MV-4-11 (cell line): ENCODE measurements at regions not wholly inside any gene's neighbourhood (a gene's known extent, or its start where the extent isn't known, plus 50 kb on each side); places are given as distances from the start of the nearest gene placed in this dataset.
"Not testable (repeated sequence)": the region's sequence is repeated elsewhere in the genome, so short reads cannot be mapped to it uniquely, and the experiment has no call there.

Source experiments
- DNase-seq: peaks from one replicate; lab custom pipeline; 2025; lab: John Stamatoyannopoulos, UW

DNA sequence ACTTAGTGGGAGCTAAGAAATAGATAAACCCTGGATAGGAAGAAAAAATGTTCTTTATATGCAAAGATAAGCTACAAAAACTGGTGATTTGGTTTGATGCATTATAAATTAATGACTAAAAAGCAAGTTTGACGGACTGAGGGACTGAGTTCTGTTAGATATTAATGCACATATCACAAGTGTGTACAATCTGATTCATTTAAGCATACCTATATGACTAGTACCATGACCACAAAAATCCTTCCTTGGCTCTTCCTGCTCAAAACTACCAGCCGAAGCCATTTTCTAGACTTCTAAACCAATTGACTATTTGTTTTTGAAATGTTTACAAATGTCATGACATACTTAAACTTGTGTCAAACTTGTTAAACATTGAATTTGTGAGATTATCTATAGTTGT lies 374.5 kb upstream of the MON1B start:
- no peak for DNase-seq

DNA sequence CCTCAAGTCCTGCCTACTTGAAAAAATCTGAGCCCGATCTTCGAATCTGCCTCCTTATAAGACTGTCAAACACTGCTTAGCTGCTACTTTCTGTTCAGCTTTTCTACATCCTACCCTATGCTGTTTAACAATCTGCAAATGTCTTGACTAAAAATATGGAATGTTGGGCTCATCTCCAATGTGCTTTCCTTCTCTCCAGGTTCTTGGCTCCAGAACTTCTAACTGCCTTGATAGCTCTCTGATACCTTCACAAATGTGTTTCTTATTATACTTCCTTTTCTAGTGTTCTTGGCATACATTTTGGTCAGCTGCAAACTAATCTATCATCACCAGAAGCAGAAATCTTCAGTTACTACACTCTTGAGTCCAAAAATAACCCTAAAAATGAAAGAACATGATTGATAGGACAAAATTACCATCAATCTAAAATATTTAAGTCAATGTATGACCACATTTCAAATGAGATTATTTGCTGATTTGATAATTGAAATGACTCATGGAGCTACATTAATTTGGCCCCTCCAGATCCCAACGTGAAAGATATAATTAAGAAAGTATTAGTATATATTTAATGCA lies 372.3 kb upstream of the MON1B start:
- no peak for DNase-seq

DNA sequence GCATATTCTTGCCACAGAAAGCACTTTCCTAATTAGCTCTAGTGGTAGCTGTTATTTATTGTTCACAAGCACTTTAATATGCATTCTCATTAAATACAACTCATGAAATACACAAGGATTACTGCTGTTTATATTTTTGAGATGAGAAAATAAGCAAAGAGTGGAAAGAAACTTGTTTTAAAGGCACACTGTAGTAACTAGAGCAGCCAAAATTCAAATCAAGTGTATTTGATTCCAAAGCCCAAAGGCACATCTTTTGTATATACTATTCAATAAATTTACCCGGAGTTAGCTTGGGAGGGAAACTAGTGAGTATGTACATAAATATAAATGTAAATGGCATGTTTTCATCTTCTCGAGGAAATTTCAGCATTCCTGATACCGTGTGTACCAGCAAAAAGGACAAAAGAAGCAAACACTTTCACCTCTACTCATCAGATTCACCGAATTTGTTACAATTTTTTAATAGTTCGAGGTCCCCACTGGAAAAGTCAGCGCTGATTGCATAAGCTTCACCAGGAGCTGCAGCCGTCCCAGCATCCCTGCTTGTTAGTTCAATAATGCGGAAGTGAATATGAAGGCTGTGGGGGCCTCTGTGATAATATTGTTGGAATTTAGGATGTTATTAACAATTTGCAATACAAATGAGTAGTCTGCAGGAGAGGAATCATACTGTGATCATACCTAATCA lies 371.6 kb upstream of the MON1B start:
- DNase-seq = no peak

DNA sequence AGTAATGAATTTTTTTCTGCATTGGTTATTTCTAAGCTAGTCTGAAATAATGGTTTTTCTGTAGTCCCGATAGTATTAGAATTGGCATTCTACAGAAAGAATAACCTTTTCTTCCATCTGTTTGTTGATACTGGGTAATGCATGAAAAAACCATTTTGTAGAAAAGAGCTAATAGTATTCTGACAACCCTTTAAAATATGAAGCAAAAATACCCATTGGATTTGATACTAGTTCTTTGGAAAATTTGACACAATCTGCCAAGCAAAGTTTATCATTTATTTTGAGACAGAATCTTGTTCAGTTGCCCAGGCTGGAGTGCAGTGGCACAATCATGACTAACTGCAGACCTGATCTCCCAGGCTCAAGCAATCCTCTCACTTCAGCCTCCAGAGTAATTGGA lies 366.8 kb upstream of the MON1B start:
- no peak for DNase-seq

DNA sequence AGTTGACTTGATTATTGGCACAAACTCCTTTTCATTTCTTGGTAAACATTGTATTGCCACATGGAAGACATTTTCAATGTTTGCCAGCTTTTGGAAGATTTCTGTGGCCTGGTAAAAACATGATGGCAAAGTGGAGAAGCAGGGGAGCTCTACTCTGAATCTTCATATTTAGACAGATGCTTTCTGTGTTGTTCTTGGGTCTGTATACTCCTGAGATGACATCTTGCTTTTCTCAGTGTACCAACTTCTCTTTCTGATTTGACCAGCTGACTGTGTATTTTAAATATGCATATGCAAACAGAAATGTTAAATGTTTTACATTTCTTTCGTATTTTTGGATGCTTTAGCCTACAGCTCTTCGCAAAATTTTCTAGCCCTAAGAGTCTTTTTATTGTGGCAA lies 366.2 kb upstream of the MON1B start:
- no peak for DNase-seq

DNA sequence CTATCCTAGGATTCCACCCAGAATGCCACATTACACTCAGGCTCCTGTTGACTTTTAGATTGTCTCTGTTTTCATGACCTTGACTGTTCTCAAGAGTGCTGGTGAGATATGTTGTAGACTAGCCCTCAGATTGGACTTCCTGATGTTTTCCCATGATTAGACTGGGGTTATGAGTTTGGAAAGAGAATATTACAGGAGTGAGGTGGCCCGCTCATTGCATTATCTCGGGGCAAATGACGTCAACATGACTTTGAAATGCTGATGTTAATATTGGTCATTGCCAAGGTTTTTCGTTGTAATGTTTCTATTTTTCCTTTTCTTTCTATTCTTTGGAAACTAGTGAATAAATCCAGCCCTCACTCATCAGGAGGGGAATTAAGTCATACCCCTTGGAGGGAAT lies 355.7 kb upstream of the MON1B start:
- no peak for DNase-seq

DNA sequence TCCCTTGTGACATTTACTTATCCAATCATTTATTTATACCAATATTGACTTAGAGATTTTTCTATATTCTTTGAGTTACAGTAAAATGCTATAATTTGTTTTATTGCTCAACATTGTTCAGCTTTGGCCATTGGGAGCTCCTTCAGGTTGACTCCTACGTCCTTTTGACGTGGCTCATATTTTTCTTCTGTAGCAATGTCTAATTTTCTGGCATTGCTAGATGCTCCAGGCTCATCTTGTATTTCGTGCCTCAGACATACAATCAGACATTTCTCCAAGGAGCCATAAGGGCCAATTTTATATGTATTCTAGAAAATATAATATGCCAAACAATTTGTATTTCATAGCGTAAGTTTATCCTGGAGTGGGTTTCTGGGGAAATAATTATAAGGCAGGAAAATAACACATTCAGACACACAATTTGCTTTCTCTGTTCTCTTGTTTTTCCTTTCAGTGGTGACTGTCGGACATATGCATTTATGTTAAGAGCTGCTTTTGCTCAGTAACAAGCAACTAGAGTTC lies 355.1 kb upstream of the MON1B start:
- DNase-seq = no peak

DNA sequence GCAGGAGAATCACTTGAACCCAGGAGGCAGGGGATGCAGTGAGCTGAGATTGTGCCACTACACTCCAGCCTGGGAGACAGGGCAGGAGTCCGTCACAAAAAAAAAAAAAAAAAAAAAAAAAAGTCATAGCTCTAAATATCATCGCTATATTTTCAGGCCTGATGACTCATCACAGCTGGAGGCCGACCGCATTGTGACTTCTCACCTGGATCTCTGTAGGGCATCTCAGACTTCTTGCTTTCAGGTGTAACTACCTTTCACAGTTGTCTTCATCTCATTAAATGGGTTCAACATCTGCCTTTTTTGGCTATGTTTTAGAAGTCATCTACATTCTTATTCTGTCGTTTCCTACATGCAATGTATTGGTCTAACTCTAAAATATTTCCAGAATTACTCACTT lies 353.1 kb upstream of the MON1B start:
- no peak for DNase-seq

DNA sequence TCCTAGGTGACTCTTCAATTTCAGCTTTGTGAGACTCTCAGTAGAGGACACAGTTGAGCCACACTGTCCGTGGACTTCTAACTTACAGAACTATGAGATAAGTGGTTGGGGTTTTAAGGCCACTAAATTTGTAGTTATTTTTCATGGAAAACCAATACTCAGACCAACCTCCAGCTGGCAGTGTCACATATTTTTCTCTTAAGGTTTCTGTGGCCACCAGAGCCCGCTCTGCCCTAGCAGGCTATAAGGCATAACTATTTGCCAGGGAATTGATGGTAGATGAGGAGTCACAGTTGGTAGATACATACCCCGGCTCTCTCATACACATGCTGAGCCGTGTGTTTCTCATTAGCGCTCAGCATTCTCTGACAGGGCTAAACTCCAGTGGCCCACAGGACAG lies 336.8 kb upstream of the MON1B start:
- DNase-seq = no peak

DNA sequence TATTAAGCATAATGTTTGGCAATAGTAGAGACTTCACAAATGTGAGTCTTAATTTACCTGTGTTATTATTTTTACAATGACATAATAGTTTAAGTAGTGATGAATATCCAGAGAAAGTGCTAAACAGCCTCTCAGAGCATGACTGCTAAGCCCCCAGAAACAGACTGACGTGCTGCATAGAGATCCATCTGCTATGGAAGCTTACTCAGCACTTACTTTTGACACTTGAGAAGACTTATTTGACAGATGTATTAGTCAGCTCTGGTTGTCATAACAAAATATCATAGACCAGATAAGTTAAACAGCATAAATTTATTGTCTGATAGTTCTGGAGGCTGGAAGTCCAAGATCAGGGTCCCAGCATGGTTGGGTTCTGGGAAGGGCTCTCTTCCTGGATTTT lies 334.9 kb upstream of the MON1B start:
- DNase-seq = no peak

DNA sequence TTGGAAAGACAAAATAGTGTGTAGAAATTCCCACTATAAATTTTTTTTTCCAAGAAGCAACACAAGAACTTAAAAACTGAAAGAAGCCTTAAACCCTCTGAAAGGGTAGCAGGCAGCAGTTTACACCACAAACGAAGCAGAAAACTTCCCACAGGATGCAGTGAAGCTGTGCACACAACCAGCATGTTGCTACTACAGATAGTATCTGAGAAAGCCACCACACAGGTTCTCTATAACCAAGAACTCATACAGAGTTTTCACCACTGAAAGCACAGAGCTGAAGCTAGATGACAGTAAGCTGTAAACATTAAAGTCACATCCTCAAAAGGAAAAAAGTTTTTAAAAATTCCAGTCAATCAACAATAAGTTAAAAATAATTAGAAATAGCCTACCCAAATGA lies 333.6 kb upstream of the MON1B start:
- DNase-seq = no peak

DNA sequence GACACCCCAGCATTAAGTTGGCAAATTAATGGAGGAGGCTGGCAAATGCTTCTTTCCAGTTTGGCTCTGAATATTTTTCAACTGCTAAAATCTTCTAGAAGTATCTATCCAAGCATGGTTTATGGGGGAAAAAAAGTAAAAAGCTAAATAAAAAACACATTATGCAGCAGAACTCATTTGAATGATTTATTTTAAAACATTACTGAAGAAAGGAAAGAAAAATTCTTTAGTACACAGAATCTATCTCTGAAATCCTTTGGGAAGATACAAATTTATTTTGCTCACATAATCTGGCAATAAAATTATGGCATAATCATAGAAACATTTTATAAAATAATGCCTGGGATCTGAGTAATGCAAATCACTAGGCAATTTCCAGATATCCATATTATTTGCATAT lies 328.1 kb upstream of the MON1B start:
- DNase-seq = no peak

DNA sequence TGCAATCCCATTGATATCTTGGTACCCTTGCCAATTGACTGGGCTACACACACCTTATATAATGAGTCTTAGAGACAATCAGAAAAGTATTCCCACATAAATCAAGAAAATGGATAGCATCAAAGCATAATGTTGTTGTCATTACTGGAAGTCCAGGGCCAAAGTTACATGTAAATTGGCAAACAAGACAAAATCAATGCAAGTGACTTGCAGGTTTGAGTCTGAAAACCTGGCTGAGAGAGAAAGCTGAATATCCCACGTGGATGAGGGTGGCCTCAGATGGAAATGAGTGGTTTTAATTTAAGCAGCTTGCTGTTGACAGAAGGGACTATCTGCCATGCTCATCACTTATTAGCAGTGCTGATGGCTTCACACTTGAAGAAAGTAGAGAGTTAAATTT lies 324.0 kb upstream of the MON1B start:
- no peak for DNase-seq

DNA sequence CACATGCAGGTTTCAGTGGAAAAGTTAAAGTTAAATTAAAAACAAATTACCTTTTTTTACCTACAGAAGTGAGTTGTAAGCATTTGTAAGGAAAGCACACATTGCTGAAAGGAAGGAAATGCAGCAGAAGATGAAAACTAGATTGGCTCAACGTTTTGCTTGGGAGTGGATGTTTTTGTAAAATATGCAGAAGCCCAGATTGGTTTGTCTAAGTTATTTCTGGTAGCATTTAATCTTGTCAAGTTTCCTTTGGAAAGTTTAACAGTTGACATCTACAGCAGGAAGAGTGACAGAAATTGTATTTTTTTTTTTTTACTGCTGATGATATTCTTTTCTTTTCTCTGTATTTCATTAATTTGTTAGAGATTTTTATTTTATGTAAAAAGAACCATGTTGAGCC lies 315.1 kb upstream of the MON1B start:
- no peak for DNase-seq

DNA sequence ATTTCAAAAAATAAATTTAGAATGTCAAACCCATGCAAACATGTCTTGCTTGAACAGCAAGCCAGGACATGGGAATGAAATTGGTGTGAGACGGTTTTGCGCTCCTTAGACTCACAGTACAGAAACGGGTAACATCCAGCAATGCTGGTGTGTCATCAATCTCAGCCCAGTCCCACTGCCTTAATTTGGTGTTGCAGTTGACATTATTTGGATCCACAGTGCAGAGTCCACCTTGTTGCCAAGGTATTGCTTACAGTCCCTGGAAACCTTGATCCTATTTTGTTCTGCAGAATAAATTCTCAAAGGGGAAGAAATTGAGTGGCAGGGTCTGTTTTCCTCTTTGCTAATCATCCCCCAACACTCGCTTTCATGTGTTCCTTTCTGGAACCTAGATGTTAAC lies 311.6 kb upstream of the MON1B start:
- DNase-seq = no peak

DNA sequence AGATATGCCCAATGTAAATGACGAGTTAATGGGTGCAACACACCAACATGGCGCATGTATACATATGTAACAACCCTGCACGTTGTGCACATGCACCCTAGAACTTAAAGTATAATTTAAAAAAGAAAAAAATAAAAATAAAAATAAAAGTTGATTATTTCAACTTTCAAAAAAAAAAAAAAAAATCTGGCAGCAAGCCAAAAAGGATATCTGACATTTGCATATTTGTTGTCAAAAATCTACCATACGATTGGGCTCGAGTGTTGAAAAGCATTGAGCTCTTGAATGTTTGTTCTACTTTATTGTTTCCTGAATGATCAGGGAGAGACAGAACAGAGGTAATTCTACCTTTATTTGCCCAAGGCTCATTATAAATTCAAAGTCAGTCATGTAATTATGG lies 310.5 kb upstream of the MON1B start:
- not testable (repeated sequence) for DNase-seq

DNA sequence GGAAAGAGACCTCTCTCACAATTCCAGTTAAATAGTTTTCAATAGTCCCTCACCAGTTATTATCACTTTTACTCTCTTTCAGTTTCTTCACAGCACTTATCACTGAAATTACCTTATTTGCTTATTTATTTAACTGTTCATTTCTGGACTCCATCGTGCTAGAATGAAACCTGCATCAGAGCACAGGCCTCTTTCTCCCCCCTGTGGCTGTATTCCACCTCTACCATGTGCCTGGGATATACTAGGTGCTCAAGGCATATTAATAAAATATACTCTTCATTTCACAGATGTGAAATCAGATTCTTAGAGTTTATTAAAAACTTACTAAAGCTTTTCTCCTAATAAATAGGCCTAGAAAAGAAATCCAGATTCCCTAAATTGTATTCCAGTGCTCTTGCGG lies 308.9 kb upstream of the MON1B start:
- DNase-seq = no peak

DNA sequence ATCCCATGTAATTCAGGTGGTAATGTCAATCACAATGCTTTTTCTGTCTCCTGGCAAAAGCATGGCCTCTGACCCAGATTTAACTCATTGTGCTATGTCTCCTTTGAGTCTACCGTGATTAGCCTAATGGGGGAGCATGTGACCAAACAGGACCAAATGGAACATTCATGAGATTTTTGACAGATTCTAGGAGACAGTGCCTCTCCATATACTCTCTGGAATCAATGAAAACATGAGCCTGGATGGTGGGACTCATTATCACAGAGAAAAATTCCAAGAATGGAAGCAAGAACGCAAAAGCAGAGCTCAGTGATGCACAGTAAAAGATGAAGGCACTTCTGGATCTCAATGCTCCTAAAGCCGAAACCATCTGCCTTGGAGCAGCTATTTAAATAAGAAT lies 307.9 kb upstream of the MON1B start:
- DNase-seq = no peak

DNA sequence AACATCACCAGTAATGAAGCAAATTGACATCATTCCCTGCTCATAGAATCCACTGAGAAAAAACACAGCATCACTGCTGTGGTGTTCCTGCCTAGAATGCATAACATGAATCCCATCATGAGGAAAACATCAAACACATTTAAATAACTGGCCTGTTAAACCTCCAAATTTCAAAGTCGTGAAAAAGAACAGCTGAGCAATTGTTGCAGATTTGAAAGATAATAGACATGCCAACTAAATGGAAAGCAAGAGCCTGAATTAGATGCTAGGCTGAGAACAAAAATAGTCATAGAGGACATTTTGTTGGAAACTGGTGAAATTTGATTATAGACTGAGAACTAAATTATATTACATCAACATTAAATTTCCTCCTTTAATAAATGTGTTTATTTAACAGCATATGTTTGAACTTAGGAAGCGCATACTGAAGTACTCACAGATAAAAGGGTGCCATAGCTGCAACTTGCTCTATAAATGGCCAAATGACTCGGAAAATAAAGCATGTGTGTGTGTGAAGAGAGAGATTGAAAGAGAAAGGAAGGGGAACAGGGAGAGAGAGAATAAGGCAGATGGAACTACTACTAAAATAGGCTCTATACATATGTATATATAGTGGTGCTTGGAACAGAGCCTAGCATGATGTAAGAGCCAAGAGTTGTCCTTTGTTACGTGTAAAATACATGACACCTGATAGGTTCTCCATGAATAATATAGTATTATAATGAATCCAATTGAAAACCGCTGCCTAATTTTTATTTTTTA lies 305.0 kb upstream of the MON1B start:
- no peak for DNase-seq

DNA sequence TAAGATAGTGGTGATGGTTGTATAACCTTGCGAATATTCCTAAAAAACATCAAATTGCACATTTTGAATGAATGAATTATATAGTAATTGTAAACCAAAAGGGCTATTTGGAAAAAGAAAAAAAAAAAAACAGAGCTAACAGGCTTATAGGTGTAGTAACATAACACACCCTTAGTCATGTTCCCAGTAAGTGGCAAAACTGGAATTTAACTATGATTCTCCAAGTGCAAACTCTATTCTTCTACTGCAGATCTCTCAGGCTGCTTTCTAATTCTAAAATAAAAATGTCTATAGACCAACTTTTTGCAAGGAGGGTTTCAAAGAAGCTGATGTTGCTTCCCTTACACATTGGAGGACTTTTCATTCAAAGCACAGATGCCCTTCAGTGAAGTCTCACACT lies 293.2 kb upstream of the MON1B start:
- no peak for DNase-seq

DNA sequence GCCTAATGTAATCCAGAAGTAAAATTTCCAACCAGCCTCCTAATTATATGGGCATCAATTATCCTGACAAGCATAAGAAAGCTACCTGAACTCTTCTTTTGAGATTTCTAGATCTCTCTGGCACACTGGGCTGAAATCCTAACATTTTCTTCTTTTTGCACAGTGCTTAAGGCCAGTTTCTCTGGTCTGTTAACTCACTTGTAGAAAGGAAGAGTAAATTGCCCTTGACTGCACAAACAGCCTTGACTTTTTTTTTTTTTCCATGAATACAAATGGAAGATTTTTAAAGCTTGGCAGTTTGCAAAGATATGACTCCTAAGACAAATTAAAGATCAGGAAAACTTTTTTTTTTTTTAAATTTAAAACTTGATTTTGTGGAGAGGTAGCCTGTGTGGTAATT lies 291.2 kb upstream of the MON1B start:
- DNase-seq = no peak

DNA sequence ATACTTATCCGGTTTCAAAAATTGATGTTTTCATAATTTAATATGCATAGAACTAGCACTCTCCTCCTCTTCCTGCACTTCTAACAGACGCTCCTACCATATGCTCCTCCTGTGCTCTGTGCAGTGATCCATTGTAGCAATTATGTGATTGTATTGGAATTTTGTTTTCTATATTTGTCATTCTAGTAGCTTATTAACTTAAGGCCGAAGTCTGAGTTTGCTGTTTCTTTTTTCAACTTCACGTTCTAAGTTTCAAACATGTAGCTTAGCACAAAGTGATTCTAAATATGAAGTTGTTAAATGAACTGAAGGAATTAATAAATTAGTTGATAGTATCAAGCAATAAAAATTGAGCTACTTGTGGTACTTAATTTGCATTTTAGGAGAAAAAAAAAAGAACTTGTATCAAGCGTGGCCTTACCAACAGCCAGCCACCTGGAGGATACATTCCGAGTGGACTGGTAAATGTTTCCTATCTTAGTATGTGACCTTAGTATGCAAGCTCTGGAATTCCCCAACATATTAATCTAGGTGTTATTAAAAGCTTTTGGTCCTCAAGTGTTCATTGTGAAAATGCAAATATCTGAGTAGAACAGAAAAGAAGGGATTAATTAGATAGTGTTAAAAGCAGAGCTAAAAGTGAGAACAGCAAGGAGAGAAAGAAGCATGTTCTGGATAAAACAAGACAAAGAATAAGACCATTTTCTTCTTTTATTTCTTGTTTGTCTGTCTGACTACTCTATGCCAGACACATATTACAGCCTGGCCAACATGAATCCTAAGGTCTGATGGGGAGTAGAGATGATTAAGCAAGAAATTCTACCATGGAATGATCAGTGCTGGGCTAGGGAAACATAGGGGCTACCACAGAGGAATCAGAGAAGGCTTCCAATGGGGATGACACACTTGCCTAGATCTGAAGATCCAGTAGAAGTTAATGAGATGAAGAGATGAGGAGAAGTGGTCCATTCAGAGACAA lies 290.4 kb upstream of the MON1B start:
- DNase-seq = no peak
